ENCODE measurements at regions not wholly inside any gene's neighbourhood (a gene's known extent, or its start where the extent isn't known, plus 50 kb on each side); places are given as distances from the start of the nearest gene placed in this dataset.
A peak's percentile ranks its signal among the peaks of the same experiment; 100 is the strongest.

GRCh38 chr7:42575171-42575570 is 336.7 kb downstream of the C7orf25 start:
- DNase-seq: no peak
- peaks cover 31% of the 10 kb centered on the region for H3K9me3 Mint-ChIP-seq
- H3K27me3 Mint-ChIP-seq (ENCODE audit: low read depth, poor library complexity): no peaks in the 10 kb centered on the region
- TF ChIP-seq, protein P1, sequence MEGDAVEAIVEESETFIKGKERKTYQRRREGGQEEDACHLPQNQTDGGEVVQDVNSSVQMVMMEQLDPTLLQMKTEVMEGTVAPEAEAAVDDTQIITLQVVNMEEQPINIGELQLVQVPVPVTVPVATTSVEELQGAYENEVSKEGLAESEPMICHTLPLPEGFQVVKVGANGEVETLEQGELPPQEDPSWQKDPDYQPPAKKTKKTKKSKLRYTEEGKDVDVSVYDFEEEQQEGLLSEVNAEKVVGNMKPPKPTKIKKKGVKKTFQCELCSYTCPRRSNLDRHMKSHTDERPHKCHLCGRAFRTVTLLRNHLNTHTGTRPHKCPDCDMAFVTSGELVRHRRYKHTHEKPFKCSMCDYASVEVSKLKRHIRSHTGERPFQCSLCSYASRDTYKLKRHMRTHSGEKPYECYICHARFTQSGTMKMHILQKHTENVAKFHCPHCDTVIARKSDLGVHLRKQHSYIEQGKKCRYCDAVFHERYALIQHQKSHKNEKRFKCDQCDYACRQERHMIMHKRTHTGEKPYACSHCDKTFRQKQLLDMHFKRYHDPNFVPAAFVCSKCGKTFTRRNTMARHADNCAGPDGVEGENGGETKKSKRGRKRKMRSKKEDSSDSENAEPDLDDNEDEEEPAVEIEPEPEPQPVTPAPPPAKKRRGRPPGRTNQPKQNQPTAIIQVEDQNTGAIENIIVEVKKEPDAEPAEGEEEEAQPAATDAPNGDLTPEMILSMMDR (IDR thresholded peaks at IDR 0.05): no peak
- H3K4me1 Mint-ChIP-seq: peaks cover 11% of the 10 kb centered on the region
- H3K27ac Mint-ChIP-seq: no peak overlapping the region
- no peak overlapping the region for H3K4me3 Mint-ChIP-seq
- peaks cover 8% of the 10 kb centered on the region for H3K36me3 Mint-ChIP-seq (ENCODE audit: low read depth)

DNA sequence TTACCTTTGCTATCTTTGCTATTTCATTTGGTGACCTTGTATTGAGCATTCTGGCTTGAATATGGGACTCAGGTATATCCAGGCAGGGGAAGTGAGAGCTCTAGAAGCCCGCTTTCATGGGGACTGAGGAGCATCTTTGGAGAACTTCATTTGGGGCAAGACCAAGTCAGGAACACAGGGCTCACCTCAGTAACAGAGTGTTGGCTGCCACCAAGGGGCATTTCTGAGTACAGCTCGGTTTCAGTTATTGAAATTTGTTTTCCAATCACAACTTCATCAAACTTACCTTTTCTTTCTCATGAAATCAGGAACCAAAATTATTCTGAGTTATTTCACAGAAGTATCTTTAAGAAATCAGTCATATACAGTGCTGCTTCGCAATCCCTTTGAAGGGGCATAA is 337.2 kb downstream of the C7orf25 start:
- TF ChIP-seq, protein P1 (IDR thresholded peaks at IDR 0.05): peak; percentile 17
- Mint-ChIP-seq H3K9me3 (peaks cover 26% of the 10 kb centered on the region), H3K4me1 (peaks cover 11% of the 10 kb centered on the region)

GRCh38 chr7:42573881-42574672 is 337.1 kb upstream of the GLI3 start:
- TF ChIP-seq, protein P1 (IDR thresholded peaks at IDR 0.05): no peak
- Mint-ChIP-seq H3K27me3 (ENCODE audit: low read depth, poor library complexity) (no peaks in the 10 kb centered on the region), H3K36me3 (ENCODE audit: low read depth) (peaks cover 5% of the 10 kb centered on the region), H3K9me3 (peaks cover 24% of the 10 kb centered on the region), H3K27ac (no peak overlapping the region), H3K4me1 (peaks cover 11% of the 10 kb centered on the region), H3K4me3 (no peak overlapping the region)
- no peak for DNase-seq

More for the DNA sequence above, 337.2 kb downstream of the C7orf25 start:
- no peak overlapping the region for H3K27ac Mint-ChIP-seq
- H3K4me3 Mint-ChIP-seq: no peak overlapping the region
- peaks cover 5% of the 10 kb centered on the region for H3K36me3 Mint-ChIP-seq (ENCODE audit: low read depth)
- no peaks in the 10 kb centered on the region for H3K27me3 Mint-ChIP-seq (ENCODE audit: low read depth, poor library complexity)
- DNase-seq: no peak

DNA sequence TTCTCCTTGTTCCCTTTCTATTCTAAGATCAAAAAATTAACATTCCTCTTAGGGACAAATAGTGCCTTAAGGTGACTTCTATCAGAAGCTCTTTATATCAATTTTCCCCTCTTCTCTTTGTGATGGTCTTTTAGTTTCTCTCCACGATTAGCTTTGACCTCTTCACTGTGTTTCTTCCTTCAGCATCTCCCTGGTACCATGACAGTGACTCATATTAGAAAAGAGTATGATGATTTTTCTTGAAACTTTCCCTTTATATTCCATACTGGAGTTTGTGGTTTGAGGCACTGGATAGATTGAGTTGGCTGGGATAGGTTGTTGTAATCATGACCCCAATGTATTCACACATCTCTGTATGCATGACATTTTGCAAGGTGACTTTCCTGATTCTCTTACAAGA is 335.6 kb upstream of the GLI3 start:
- no peak for DNase-seq
- TF ChIP-seq, protein P1 (IDR thresholded peaks at IDR 0.05): no peak
- no peaks in the 10 kb centered on the region for H3K27me3 Mint-ChIP-seq (ENCODE audit: low read depth, poor library complexity)
- no peak overlapping the region for H3K4me3 Mint-ChIP-seq
- no peak overlapping the region for H3K27ac Mint-ChIP-seq
- H3K36me3 Mint-ChIP-seq (ENCODE audit: low read depth): peaks cover 5% of the 10 kb centered on the region
- H3K4me1 Mint-ChIP-seq: peaks cover 11% of the 10 kb centered on the region
- peaks cover 9% of the 10 kb centered on the region for H3K9me3 Mint-ChIP-seq

DNA sequence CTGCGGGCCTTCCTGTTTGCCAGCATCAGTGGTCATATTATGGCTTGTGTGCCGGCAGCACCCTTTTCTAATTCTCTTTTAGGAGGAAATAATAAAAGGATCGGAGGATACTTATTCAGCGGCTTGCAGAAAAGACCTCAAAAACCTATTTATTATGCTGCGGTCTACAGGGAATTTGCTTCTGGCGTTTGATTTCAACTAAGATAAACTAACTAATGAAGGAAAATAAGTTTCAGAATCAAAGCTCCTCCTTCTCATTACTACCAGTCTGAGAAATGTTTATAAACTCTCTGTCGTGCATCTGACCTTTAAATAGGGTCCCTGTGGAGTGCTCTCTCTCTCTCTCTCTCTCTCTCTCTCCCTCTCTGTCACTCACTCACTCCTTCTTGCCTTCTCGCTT is 335.0 kb upstream of the GLI3 start:
- Mint-ChIP-seq H3K36me3 (ENCODE audit: low read depth) (peaks cover 5% of the 10 kb centered on the region), H3K27me3 (ENCODE audit: low read depth, poor library complexity) (no peaks in the 10 kb centered on the region), H3K27ac (no peak overlapping the region), H3K4me1 (peaks cover 11% of the 10 kb centered on the region), H3K9me3 (peaks cover 4% of the 10 kb centered on the region), H3K4me3 (no peak overlapping the region)
- TF ChIP-seq, protein P1 (IDR thresholded peaks at IDR 0.05): no peak
- DNase-seq: no peak

DNA sequence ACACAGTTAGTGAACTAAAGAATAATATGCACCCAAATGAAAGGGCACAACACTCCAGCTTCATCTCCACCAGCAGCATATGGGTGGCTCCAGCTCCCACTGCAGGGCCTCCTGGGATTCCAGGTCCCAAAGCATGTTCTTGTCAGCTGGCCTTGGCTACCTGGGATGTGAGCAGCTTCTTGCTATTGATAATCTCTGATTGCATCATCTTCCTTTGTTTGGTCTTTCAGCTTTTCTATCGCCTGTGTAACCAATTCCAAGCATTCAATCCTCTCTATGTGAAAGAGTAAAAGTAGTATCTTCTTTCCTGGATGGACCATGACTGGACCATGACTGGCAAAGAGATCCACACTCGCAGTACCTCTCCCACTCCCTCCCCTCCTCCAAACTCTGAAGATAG is 333.9 kb upstream of the GLI3 start:
- H3K9me3 Mint-ChIP-seq: peaks cover 4% of the 10 kb centered on the region
- peaks cover 11% of the 10 kb centered on the region for H3K4me1 Mint-ChIP-seq
- no peak for DNase-seq
- H3K27me3 Mint-ChIP-seq (ENCODE audit: low read depth, poor library complexity): no peaks in the 10 kb centered on the region
- no peak overlapping the region for H3K27ac Mint-ChIP-seq
- TF ChIP-seq, protein P1 (IDR thresholded peaks at IDR 0.05): no peak
- peaks cover 5% of the 10 kb centered on the region for H3K36me3 Mint-ChIP-seq (ENCODE audit: low read depth)
- H3K4me3 Mint-ChIP-seq: no peak overlapping the region

Measured in nephron progenitor cell (in vitro differentiated cells).